Immature natural killer cell (primary cell): ENCODE measurements at regions not wholly inside any gene's neighbourhood (a gene's known extent, or its start where the extent isn't known, plus 50 kb on each side); places are given as distances from the start of the nearest gene placed in this dataset.

ENCODE experiments used
- DNase-seq, 3 donors: peaks; one replicate each; pipeline ENCODE4 v3.0.0; 2022; ENCODE audit warnings: mixed read lengths in 1 of 3
- H3K27ac Mint-ChIP-seq, 6 donors: one replicate each; pipeline ENCODE4 v1.8.0; 2020; ENCODE audit warnings: mixed read lengths in 6 of 6, mild to moderate bottlenecking in 5 of 6, inconsistent platforms in 4 of 6, moderate library complexity in 3 of 6
- H3K27me3 Mint-ChIP-seq, 3 donors: one replicate each; pipeline ENCODE4 v1.8.0; 2020 to 2021; ENCODE audit warnings: low read depth in 3 of 3, mild to moderate bottlenecking in 3 of 3, mixed read lengths in 3 of 3, moderate library complexity in 3 of 3, inconsistent platforms in 1 of 3
- H3K36me3 Mint-ChIP-seq, 3 donors: one replicate each; pipeline ENCODE4 v1.8.0; 2020; ENCODE audit warnings: mixed read lengths in 3 of 3, inconsistent platforms in 2 of 3, mild to moderate bottlenecking in 2 of 3
- H3K4me1 Mint-ChIP-seq, 2 donors: one replicate each; pipeline ENCODE4 v1.8.0; 2020; ENCODE audit warnings: inconsistent platforms in 2 of 2, mild to moderate bottlenecking in 2 of 2, mixed read lengths in 2 of 2, moderate library complexity in 1 of 2
- H3K4me3 Mint-ChIP-seq, 5 donors: one replicate each; pipeline ENCODE4 v1.8.0; 2020; ENCODE audit warnings: mild to moderate bottlenecking in 5 of 5, mixed read lengths in 5 of 5, inconsistent platforms in 3 of 5, moderate library complexity in 3 of 5
- H3K9me3 Mint-ChIP-seq, 6 donors: one replicate each; pipeline ENCODE4 v1.8.0; 2020; ENCODE audit warnings: mild to moderate bottlenecking in 6 of 6, mixed read lengths in 6 of 6, inconsistent platforms in 4 of 6, moderate library complexity in 3 of 6

- Mint-ChIP-seq H3K4me1 (no peaks in the 10 kb centered on the region), H3K9me3 (peaks cover 0 to 2% (median under 1%) of the 10 kb centered on the region in 6 donors), H3K4me3 (no peak overlapping the region), H3K27me3 (peaks cover 0 to 2% (median 0%) of the 10 kb centered on the region in 3 donors), H3K27ac (no peak overlapping the region), H3K36me3 (no peaks in the 10 kb centered on the region)
- DNase-seq, result no peak
Measured at GRCh38 chr21:28228636-28228995, 764.1 kb downstream of the LTN1 start.

- DNase-seq, result no peak
- Mint-ChIP-seq H3K27ac (no peak overlapping the region), H3K36me3 (no peaks in the 10 kb centered on the region), H3K27me3 (peaks cover 0 to 2% (median 0%) of the 10 kb centered on the region in 3 donors), H3K9me3 (peaks cover 0 to 2% (median 0%) of the 10 kb centered on the region in 6 donors), H3K4me1 (no peaks in the 10 kb centered on the region), H3K4me3 (no peak overlapping the region)
Measured at GRCh38 chr21:28227881-28228635, 764.6 kb downstream of the LTN1 start.

GRCh38 chr21:28226563-28226962 is 766.1 kb downstream of the LTN1 start:
- Mint-ChIP-seq H3K36me3 (no peaks in the 10 kb centered on the region), H3K27ac (no peak overlapping the region), H3K9me3 (peaks cover 0 to 2% (median 0%) of the 10 kb centered on the region in 6 donors), H3K4me3 (no peak overlapping the region), H3K4me1 (no peaks in the 10 kb centered on the region), H3K27me3 (peaks cover 0 to 2% (median 0%) of the 10 kb centered on the region in 3 donors)
- DNase-seq, result no peak

GRCh38 chr21:28224191-28224726 is 768.4 kb downstream of the LTN1 start:
- Mint-ChIP-seq H3K27ac (no peak overlapping the region), H3K4me1 (no peaks in the 10 kb centered on the region)

GRCh38 chr21:28221984-28222383 is 770.7 kb downstream of the LTN1 start:
- Mint-ChIP-seq H3K9me3 (peaks cover 0 to 2% (median 0%) of the 10 kb centered on the region in 6 donors), H3K27ac (no peak overlapping the region), H3K27me3 (peaks cover 0 to 2% (median 1%) of the 10 kb centered on the region in 3 donors), H3K4me1 (no peaks in the 10 kb centered on the region), H3K36me3 (no peaks in the 10 kb centered on the region), H3K4me3 (no peak overlapping the region)
- no peak for DNase-seq

More at GRCh38 chr21:28224191-28224726, 768.4 kb downstream of the LTN1 start:
- DNase-seq, result no peak
- Mint-ChIP-seq H3K36me3 (no peaks in the 10 kb centered on the region), H3K27me3 (peaks cover 0 to 2% (median 1%) of the 10 kb centered on the region in 3 donors), H3K9me3 (peaks cover 0 to 2% (median 0%) of the 10 kb centered on the region in 6 donors), H3K4me3 (no peak overlapping the region)

- H3K9me3 Mint-ChIP-seq, result peaks cover 0 to 4% (median 0%) of the 10 kb centered on the region in 6 donors
- no peaks in the 10 kb centered on the region for H3K36me3 Mint-ChIP-seq
- peaks cover 0 to 2% (median 1%) of the 10 kb centered on the region in 3 donors for H3K27me3 Mint-ChIP-seq
- no peak for DNase-seq
- no peaks in the 10 kb centered on the region for H3K4me1 Mint-ChIP-seq
- H3K4me3 Mint-ChIP-seq, result no peak overlapping the region
- H3K27ac Mint-ChIP-seq, result no peak overlapping the region
Measured at GRCh38 chr21:28220680-28221079, 772.0 kb downstream of the LTN1 start.

GRCh38 chr21:28216976-28217523 is 775.6 kb downstream of the LTN1 start:
- Mint-ChIP-seq H3K9me3 (peaks cover 0 to 4% (median 0%) of the 10 kb centered on the region in 6 donors), H3K27ac (no peak overlapping the region), H3K4me3 (no peak overlapping the region), H3K27me3 (peaks cover 0 to 1% (median 0%) of the 10 kb centered on the region in 3 donors), H3K36me3 (no peaks in the 10 kb centered on the region), H3K4me1 (no peaks in the 10 kb centered on the region)
- no peak for DNase-seq

- H3K27me3 Mint-ChIP-seq, result peaks cover 0 to 2% (median 1%) of the 10 kb centered on the region in 3 donors
- no peaks in the 10 kb centered on the region for H3K4me1 Mint-ChIP-seq
- no peak overlapping the region for H3K4me3 Mint-ChIP-seq
- peaks cover 0 to 8% (median 0%) of the 10 kb centered on the region in 6 donors for H3K9me3 Mint-ChIP-seq
- no peak for DNase-seq
- no peaks in the 10 kb centered on the region for H3K36me3 Mint-ChIP-seq
- H3K27ac Mint-ChIP-seq, result no peak overlapping the region
Measured at GRCh38 chr21:28215214-28215954, 777.3 kb downstream of the LTN1 start.

- H3K9me3 Mint-ChIP-seq, result peaks cover 0 to 8% (median 0%) of the 10 kb centered on the region in 6 donors
- H3K4me1 Mint-ChIP-seq, result no peaks in the 10 kb centered on the region
- H3K27ac Mint-ChIP-seq, result no peak overlapping the region
- no peak overlapping the region for H3K4me3 Mint-ChIP-seq
- no peak for DNase-seq
- no peaks in the 10 kb centered on the region for H3K36me3 Mint-ChIP-seq
- peaks cover 0 to 2% (median 0%) of the 10 kb centered on the region in 3 donors for H3K27me3 Mint-ChIP-seq
Measured at GRCh38 chr21:28214786-28215185, 777.9 kb downstream of the LTN1 start.

GRCh38 chr21:28213261-28213660 is 779.4 kb downstream of the LTN1 start:
- DNase-seq, result no peak
- Mint-ChIP-seq H3K36me3 (peaks cover 0 to 3% (median 0%) of the 10 kb centered on the region in 3 donors), H3K4me1 (no peaks in the 10 kb centered on the region), H3K9me3 (peaks cover 0 to 12% (median 1%) of the 10 kb centered on the region in 6 donors), H3K27ac (no peak overlapping the region), H3K27me3 (peaks cover 0 to 2% (median 0%) of the 10 kb centered on the region in 3 donors), H3K4me3 (no peak overlapping the region)

GRCh38 chr21:28212061-28212460 is 780.6 kb downstream of the LTN1 start:
- no peak for DNase-seq
- Mint-ChIP-seq H3K27me3 (peaks cover 0 to 2% (median 0%) of the 10 kb centered on the region in 3 donors), H3K4me1 (no peaks in the 10 kb centered on the region)

GRCh38 chr21:28207436-28208173 is 785.1 kb downstream of the LTN1 start:
- peaks cover 0 to 3% (median 0%) of the 10 kb centered on the region in 3 donors for H3K36me3 Mint-ChIP-seq
- peaks cover 0 to 2% (median 0%) of the 10 kb centered on the region in 3 donors for H3K27me3 Mint-ChIP-seq
- H3K9me3 Mint-ChIP-seq, result peaks cover 0 to 19% (median 5%) of the 10 kb centered on the region in 6 donors
- no peak for DNase-seq
- H3K27ac Mint-ChIP-seq, result no peak overlapping the region
- H3K4me3 Mint-ChIP-seq, result no peak overlapping the region
- H3K4me1 Mint-ChIP-seq, result no peaks in the 10 kb centered on the region

More at GRCh38 chr21:28212061-28212460, 780.6 kb downstream of the LTN1 start:
- H3K36me3 Mint-ChIP-seq, result peaks cover 0 to 3% (median 0%) of the 10 kb centered on the region in 3 donors
- no peak overlapping the region for H3K27ac Mint-ChIP-seq
- peaks cover 0 to 12% (median 1%) of the 10 kb centered on the region in 6 donors for H3K9me3 Mint-ChIP-seq
- no peak overlapping the region for H3K4me3 Mint-ChIP-seq

- Mint-ChIP-seq H3K27me3 (peaks cover 0 to 3% (median 0%) of the 10 kb centered on the region in 3 donors), H3K27ac (no peak overlapping the region), H3K36me3 (no peaks in the 10 kb centered on the region), H3K4me3 (no peak overlapping the region), H3K9me3 (peaks cover 6 to 24% (median 9%) of the 10 kb centered on the region in 6 donors), H3K4me1 (no peaks in the 10 kb centered on the region)
- no peak for DNase-seq
Measured at GRCh38 chr21:28200726-28201125, 792.0 kb downstream of the LTN1 start.
